Erythroblast (primary cell): ENCODE measurements at regions not wholly inside any gene's neighbourhood (a gene's known extent, or its start where the extent isn't known, plus 50 kb on each side); places are given as distances from the start of the nearest gene placed in this dataset.
"Not testable (repeated sequence)": the region's sequence is repeated elsewhere in the genome, so short reads cannot be mapped to it uniquely, and the experiment has no call there.

Source experiments
- DNase-seq, 2 experiments: peaks; one replicate each; lab custom pipeline; 2025; lab: John Stamatoyannopoulos, UW
- GATA1 ChIP-seq: IDR thresholded peaks from 2 replicates; pipeline ENCODE4 v1.6.1; 2011; ENCODE audit warnings: low read depth, mild to moderate bottlenecking, control low read depth, low read length, moderate library complexity
- POLR2A ChIP-seq: IDR thresholded peaks from 2 replicates; pipeline ENCODE4 v1.6.1; 2011; ENCODE audit warnings: mild to moderate bottlenecking, low read length

DNA sequence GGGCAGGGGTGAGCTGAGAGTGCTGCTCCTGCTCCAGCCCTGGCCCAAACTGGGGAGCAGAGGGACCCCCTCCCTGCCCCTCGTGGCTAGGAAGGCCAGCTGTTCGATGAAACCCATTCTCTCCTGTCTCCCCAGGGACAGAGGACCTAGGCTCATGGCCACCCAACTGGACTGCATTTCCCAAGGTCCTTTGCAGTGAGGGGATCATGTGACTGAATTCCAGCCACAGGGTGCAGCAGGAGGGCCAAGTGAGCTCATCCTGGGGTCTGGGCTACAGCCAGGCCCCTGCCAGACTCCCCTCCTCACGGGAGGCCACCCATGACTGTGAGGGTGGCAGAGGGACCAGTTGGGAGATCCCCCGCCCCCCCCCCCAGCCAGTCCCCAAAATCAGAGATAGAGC lies 777.6 kb downstream of the TBC1D22A start:
- no peak for TF ChIP-seq POLR2A
- TF ChIP-seq GATA1, result no peak

DNA sequence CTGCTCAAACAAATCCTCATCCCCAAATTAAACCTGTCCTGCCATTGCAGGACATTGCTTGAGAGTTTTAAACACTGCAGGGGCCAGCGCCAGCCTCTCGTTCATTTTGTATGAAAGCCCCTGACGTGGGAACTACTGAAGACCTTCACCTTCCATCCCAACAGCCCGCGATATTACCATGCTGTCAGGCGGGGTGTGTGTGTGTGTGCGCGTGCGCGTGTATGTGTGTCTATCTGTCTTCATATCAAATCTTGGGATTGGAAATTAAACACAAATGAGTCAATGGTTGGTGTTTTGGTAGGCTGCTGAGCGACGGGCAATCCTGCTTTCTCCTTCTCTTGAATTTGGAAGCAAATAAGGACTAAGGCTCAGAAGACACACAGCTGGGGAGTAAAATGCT lies 776.9 kb downstream of the TBC1D22A start:
- no peak for DNase-seq
- no peak for TF ChIP-seq POLR2A
- no peak for TF ChIP-seq GATA1

More for the DNA sequence above, 777.6 kb downstream of the TBC1D22A start:
- no peak for DNase-seq

DNA sequence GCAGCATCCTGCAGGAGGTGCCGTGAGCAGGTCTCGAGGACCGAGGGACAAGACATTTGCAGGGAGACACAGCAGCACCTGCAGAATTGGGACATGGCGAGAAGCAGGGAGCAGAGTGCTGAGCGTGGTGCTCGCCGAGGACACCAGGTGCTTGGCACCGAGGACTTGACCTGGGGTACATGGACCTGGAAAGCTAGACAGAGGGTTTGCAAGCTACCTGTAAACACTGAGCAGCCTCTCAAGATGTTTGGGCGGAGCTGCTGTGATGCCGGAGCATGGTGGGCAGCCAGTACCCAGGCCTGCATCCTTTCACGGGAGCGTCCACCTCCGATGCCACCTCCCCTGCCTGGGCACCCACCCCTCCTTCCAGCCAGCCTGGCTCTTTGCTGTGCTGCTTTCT lies 773.2 kb downstream of the TBC1D22A start:
- TF ChIP-seq GATA1 (no peak), POLR2A (no peak)
- no peak for DNase-seq

DNA sequence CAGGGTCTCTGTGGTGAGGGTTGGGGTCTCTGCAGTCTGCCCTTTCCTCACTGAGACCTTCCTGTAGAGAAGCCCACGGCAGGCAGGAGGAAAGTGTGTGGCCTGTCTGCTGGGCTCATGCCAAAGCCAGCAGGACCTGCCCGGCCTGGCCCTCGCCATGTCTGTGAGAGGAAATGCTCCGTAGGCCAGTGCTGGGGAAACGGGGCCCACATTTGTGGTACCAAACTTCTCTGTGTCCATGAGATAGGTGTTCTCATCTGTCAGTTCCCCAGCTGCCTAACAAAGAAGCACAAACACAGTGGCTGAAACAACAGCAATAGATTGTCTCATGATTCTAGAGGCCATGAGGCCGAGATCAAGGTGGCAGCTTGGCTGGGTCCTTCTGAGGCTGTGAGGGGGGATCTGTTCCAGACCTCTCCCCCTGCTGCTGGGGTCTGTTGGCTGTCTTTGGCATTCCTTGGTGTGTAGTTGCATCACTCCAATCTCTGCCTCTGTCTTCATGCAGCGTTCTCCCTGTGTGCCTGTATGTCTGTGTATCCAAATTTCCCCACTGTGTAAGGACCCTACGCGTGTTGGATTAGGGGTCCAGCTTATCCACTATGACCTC lies 772.5 kb downstream of the TBC1D22A start:
- TF ChIP-seq GATA1, result no peak
- TF ChIP-seq POLR2A, result no peak
- DNase-seq, result no peak

DNA sequence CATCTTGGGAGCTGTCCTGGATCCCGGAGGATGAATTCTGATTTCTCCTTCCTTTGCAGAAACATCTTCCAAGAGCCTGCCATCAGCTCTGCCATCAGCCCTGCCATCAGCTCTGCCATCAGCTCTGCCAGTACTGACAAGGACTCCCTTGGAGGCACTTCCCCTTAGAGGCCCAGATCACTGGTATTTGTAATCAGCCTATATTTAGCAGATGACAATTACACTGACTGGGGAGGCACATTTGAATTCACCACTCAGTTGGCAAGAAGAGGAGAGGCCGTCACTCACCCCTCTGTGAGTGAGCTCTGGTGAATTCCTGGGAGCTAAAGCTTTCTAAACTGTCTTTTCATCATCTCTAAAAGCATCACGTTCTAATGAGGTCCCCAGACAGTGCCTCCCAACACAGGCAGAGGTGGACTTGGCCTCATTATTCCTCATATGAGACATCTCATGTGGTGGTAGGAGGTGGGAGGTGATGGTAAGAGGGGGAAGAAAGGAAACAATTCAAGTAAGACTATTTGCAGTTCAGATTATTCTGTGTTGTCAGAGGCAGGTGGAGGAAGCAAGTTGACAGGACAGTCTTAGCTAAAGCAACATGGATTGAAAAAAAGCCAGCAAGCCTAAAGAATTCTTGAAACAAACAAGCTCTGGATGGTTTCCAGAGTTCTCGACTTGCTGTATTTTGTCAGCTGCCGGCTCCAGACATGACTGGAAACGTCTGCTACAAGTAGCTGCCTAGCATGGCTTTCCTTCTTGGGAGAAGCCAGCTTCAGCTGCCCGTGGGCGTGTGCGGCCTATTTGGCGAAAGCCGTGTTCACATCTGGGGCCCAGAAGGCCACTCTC lies 771.7 kb downstream of the TBC1D22A start:
- TF ChIP-seq GATA1 (no peak), POLR2A (no peak)
- DNase-seq, result no peak

DNA sequence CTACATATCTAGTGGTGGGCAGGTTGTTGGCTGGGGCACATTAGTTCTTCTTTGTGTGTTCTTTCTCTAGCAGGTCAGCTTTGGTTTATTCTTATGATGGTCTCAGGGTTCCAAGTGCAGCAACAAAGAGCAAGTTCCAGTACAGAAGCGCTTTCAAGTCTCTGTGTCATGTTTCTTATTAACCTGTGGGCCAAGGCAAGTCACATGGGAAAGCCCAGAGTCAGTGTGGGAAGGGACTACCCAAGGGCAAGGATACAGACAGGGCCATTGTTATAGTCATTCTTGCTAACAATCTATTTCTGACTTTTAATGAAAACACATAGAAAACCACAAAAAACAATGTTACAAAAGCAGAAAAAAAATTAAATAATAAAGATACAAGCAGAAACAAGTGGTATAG lies 754.6 kb downstream of the TBC1D22A start:
- TF ChIP-seq POLR2A, result no peak
- no peak for TF ChIP-seq GATA1

DNA sequence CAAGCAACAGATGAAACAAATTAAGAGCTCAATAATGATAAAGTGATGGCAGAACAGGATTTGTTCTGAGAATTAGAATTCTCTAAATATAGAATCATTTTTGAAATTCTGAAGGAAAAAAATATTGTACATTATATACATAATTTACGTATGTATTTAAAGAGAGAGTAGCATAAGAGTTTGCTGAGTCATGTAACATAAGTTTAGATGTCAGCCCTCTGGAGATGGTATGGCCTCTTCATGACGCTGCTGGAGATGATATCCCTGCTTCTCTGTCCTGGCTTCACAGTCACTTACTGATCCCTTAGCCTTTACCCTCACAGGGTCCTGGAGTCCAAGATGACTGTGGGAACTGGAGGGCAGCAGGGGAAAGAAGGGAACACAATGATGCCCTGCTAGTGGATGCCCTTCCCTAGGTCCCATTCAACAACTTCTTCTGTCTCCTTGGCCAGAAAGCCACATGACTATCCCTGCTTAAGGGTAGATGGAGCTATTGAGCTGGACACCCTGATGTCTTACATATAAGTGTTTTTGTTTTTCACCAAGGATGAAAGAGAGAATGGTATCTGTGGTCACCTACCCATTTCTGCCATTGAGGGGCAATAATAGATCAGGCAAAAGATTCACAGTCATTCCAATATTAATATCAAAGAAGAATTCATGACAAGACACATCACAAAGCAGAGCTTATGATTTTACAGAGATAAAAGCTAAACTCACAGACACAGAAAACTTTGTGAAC lies 753.1 kb downstream of the TBC1D22A start:
- no peak for DNase-seq
- TF ChIP-seq GATA1 (no peak), POLR2A (no peak)

More for the DNA sequence above, 754.6 kb downstream of the TBC1D22A start:
- no peak for DNase-seq

DNA sequence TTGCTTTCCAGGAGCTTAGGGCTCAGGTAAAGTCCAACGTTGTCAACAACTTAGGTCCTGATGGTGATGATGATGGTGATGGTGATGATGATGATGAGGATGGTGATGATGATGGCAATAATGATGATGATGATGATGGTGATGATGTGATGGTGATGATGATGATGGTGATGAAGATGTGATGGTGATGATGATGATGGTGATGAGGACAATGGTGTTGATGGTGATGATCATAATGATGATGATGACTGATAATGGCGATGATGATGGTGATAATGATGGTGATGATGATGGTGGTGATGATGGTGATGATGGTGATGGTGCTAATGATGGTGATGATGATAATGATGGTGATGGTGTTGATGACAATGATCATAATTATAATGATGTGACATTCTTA lies 750.2 kb downstream of the TBC1D22A start:
- DNase-seq, result no peak
- TF ChIP-seq GATA1 (no peak), POLR2A (no peak)

DNA sequence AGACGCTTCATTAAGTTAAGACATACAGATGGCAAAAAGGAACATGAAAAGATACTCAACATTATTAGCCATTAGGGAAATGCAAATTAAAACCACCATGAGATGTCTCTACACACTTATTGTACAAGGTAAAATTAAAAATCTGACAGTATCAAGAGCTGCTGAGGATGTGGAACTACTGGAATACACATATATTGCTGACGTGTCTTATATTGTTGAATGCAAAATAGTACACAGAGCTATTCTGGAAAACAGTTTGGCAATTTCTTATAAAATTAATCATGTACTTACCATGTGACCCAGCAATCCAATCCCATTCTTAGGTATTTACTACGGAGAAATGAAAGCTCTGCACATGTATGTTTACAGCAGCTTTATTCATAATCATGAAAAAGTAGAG lies 742.5 kb downstream of the TBC1D22A start:
- TF ChIP-seq POLR2A (no peak), GATA1 (no peak)
- no peak for DNase-seq

DNA sequence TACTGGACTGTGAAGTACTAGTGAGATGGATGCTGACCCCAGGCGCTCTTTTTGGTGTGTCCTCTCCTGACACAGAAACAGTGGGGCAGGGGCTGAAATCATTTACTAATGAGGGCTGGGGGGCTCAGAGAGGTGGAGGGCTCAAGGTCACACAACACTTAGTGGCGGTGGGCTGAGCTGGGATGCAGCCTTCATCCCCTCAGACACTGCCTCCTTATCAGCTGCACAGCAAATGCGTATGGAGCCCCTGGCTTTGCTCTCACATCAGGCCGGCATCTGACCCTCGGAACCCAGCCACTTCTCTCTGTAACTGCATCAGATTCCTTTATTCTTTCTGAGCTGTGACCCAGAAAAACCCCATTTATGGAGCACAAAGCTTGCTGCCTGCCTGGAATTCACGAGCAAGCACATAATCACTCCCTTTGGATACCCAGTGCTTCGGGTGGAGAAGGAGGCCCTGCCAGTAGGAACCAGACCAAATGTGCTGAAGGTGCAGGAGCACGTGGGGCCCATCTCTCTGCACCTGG lies 736.6 kb downstream of the TBC1D22A start:
- TF ChIP-seq GATA1, result no peak
- TF ChIP-seq POLR2A, result no peak

DNA sequence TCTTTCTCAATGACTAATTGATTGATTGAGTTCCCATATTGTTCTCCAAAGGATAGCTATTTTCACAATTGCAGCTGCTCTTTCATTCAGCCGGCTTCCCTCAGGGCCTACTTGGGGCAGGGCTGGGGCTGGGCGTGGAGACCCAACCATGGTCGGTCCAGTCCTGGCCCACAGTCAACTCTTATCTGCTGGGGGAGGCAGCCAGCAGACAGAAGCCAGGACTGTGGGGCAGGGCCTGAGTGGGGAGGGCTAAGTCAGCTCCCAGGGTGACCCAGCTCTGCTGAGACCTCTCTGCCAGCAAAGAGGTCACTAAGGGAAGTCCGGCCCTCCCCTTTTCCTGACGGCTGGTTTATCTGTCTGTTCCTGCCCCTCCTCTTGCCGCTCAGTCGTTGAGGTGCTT lies 735.2 kb downstream of the TBC1D22A start:
- no peak for DNase-seq
- no peak for TF ChIP-seq GATA1
- TF ChIP-seq POLR2A, result no peak

More for the DNA sequence above, 736.6 kb downstream of the TBC1D22A start:
- no peak for DNase-seq

DNA sequence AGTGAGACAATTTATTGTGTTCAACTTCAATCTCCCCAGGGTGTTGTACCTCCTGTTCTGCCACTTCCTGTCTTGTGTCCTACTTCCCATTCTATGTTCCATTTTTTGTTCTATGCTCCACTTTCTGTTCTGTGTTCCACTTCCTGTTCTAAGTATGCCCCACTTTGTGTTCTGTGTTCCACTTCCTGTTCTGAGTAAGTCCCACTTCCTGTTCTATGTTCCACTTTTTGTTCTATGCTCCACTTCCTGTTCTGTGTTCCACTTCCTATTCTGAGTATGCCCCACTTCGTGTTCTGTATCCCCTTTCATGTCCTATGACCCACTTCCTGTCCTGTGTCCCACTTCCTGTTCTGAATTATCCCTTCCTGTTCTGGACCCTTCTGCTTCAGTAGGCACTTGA lies 732.7 kb downstream of the TBC1D22A start:
- DNase-seq, result no peak
- TF ChIP-seq POLR2A (no peak), GATA1 (no peak)

DNA sequence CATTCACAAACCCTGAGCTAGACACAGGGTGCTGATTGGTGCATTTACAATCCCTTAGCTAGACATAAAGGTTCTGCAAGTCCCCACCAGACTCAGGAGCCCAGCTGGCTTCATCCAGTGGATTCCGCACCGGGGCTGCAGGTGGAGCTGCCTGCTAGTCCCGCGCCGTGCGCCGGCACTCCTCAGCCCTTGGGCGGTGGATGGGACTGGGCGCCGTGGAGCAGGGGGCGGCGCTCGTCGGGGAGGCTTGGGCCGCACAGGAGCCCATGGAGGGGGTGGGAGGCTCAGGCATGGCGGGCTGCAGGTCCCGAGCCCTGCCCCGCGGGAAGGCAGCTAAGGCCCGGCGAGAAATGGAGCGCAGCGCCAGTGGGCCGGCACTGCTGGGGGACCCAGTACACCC lies 725.7 kb downstream of the TBC1D22A start:
- DNase-seq, result not testable (repeated sequence)
